Superior temporal gyrus (tissue), 1 donor: ENCODE measurements at regions not wholly inside any gene's neighbourhood (a gene's known extent, or its start where the extent isn't known, plus 50 kb on each side); places are given as distances from the start of the nearest gene placed in this dataset.
"Not testable (repeated sequence)": the region's sequence is repeated elsewhere in the genome, so short reads cannot be mapped to it uniquely, and the experiment has no call there.

Experiments
- DNase-seq: peaks from one replicate; pipeline ENCODE4 v3.0.0-alpha.2; 2016; ENCODE audit errors: extremely low spot score

DNA sequence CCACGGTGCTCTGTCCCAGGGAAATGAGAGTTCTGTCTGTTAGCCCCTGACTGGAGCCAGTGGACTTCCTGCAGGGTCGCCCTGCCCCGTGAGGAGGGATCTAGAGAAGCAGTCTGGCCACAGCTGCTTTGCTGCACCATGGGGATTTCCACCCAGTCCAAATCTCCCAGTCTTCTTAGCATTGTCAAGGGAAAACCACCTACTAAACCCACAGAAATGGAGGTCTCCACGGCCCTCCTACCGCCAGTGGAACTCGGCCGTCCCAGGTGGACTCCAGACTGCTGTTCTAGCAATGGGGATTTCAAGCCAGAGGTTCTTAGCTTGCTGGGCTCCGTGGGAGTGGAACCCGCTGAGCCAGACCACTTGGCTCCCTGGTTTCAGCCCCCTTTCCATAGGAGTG lies 133.3 kb upstream of the PCDH7 start:
- no peak for DNase-seq

DNA sequence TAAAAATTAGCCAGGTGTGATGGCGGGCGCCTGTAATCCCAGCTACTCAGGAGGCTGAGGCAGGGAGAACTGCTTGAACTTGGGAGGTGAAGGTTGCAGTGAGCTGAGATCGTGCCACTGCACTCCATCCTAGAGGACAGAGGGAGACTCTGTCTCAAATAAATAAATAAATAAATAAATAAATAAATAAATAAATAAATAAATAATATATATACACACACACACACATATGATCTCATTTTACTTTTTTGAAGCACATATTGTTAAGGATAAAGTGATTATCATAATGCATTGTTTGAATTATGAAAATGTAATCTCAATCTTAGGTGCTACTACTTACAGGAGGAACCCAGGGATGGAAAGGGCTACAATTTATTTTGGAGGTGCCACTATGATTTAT lies 130.5 kb upstream of the PCDH7 start:
- not testable (repeated sequence) for DNase-seq

DNA sequence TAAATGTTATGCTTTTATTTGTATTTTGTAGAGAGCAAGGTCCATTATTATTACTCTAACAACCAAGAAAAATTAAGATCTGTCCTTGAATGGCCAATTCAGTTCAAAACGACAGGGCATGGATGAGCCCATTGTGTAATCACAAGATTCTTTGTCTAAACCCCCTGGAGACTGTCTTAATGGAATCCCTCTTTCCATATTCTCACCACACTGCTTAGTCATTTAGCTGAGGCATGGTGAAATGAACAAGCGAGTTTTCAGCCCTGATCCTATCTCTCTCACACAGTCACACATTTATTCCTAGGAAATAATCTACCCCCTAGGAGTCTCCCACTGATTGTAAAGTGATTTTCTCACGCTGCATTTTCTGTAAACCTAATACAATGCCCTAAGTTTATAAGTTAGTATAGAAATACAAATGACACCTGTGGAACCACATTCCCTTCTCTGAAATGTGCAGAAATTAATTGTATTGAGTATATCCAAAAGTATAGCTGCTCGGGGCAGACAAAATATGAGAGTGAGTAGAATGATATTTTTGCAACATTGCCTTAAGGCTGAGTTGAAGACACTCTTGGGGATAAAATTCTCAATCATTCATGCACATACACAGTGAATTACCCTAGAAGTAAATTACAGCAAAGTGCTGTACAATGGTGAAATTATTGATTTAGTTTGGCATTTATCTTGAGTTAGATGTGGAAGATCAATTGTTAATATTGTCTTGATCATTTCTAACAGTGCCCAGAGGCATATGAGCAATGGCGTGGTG lies 119.7 kb upstream of the PCDH7 start:
- DNase-seq: no peak

DNA sequence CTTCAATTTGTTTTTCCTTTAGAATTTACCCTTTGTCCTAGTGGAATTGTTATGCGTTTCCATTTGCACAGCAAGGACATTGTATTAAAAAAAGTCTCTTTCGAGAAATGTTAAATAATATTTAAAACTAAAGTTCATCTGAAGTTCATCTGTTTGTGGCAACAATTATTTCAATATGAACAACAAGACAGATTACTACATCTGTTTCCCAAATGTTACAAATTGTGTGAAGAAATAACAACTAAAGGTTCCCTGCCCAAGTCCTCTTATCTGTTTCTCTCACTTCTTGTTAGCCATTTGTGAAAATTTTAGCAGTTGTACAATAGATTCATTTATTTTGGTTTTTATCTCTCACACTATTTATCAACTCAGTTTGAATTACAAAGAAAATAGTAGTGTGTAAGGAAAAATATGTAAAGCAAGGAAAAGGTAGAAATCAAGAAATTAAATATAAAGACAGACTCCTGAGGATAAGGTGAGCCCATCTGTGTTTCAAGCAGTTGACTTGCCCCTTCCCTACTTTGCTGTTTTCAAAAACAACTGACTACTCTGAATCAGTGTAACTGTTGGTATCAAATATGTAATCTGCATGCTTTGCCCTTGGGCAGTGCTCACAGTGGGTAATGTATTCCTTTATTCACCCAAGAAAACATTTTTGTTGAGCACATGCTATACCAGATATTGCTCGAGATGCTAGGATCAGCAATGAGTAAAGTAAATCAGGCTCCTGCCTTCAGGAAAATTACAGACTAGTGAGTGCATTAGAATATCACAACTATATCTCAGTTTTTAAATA lies 118.9 kb upstream of the PCDH7 start:
- no peak for DNase-seq

DNA sequence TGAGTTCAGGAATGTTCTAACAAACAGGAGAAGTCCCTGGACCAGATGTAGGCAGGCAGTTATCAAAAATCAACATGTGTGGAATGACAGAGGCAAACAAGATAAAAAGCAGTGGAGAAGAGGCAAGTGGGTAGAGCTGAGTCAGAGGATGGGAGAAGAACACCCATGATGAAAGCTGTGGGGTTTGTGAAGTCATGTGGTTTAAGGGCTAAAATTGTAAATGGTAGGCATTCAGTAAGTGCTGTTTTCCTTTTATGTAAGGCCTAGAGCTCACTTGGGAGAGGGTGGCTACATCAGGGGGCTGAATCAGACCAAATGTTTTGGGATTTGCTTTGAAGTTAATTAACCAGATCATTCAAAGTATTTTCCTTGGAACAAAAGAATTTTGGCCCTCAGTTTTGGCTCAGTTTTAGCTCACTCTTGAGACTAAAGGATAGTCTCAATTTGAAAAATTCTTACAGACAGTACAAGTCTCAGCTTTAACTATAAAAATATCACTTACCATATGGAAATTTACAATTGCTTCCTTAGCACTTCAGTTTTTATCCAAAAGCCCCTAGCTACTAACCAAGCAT lies 114.5 kb upstream of the PCDH7 start:
- DNase-seq: peak; percentile 24

DNA sequence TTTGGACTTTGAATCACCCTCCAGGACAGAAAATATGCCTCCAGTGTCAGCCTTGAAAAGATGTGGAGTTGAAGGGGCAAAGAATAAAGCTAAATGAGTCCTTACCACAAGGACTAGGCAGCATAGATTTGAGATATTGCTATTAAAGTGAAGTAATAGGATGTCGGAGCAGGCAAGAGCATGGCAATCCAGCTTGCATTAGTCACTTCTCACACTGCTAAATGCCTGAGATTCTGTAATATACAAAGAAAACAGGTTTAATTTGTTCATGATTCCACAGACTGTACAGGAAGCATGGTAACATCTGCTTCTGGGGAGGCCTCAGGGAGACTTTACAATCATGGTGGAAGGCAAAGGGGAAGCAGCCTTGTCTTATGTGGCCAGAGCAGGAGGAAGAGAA lies 109.8 kb upstream of the PCDH7 start:
- no peak for DNase-seq

DNA sequence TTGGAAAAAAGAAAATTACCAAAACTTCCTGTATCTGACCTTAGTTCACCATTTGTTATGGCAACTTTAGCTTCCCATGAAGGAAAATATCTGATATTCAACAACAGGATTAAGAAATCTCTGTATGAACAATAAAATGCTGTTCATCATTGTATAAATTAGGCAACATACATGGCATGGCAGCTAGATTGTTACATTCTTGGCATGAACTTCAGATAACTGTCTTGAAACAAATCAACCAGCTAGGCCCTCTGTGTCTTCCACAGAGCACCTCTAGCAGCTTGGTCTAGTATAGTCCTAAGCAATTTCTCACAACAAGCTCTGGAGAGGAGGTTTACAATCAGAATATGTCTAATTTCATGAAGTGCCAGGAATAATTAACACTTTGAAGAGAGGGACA lies 105.4 kb upstream of the PCDH7 start:
- no peak for DNase-seq

DNA sequence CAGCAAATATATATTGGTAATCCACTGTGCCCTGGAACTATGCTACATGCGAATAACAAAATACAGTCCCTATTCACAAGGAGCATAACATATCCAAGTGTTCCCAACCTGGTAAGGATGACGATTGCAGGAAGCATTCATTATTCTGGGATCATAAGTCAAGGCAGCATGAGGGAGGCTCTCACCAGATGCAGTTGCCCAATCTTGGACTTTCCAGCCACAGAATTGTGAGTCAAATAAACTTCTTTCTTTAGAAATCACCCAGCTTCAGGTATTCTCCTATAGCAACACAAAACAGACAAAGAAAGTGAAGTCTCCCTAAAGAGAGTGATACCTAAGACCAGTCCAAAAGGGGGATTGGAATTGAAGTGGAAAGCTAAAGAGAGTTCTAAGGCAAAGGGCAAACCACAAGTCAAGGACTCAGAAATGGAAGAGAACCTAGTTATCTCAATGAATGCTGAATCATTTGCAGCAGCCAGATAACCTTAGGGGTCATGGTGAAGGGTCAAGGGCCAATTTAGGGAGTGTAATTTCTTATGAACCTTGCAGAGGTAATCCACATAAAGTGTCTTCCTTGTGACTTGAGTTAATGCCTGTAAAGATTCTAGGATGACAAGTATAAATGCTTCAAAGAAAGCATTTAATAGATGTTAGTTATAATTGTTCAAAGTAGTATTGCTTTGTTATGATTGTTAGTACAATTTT lies 103.1 kb upstream of the PCDH7 start:
- no peak for DNase-seq

DNA sequence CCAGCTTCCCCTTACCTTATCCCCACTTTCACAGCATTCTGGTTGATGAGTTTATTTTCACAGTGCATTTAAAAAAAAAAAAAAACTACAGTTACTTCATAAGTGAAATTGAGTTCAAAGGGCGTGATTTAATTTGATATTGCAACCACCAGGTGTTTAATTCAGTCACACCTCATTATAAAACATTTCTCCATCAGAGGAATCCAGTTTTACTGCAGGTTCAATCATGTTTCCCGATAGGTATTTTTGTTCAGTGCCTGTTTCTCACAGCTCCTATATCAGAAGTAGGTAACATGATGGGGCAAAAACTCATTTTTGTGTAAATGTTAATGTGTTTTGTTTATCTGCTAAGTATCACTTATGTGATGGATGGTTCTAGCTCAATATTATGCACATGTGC lies 102.3 kb upstream of the PCDH7 start:
- no peak for DNase-seq

DNA sequence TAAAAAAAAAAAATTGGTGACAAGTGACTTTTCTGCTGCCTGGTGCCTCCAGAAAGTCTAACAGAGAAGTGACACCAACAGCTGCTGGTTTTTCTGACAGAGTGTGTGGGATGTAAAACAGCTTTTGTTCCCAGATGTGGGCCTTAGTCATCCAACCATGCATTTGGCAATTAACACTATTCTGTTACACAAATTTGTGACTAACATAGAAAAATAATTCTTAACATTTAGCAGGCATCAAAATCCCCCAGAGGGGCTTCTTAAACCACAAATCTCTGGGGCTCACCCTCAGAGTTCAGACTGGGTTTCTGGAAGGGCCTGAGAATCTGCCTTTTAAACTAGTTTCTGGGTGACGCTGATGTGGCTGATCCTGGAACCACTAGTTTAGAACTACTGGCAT lies 100.5 kb upstream of the PCDH7 start:
- peak; percentile 28 for DNase-seq

DNA sequence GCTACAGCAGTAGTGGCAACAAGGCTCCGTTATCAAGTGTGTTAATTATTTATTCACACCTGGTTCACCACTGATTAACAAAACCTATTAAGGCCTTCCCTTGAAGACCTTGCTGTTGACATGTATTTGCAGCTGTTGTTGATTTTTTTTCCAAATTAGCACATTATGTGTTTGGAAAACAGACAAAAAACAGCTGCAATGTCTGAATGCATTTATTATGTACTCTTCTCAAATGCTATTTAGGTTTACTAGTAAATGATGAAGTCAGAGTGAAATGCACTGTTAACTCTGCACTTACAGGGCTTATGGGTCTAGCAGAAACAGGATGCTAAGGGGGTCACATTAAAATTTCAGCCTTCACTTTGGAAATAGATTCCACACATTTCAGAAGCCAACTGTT lies 99.5 kb upstream of the PCDH7 start:
- DNase-seq: no peak

DNA sequence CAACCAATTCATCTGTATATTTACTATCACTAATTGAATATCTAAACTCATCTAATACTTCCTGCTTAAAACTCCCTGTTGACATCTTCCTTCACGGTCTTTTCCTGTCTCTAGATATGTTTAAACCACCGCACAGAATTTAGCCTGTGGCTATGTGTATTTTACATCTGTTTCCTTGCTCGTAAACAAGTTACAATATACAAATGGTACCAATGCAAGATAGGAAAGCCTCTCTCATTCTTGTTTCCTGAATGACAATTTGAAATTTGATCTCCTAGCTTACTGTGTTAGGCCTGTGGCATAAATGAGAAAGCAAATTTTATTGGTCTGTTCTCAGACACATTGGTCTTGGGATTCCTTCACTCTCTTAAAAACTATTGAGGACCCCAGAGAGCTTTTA lies 89.7 kb upstream of the PCDH7 start:
- no peak for DNase-seq

DNA sequence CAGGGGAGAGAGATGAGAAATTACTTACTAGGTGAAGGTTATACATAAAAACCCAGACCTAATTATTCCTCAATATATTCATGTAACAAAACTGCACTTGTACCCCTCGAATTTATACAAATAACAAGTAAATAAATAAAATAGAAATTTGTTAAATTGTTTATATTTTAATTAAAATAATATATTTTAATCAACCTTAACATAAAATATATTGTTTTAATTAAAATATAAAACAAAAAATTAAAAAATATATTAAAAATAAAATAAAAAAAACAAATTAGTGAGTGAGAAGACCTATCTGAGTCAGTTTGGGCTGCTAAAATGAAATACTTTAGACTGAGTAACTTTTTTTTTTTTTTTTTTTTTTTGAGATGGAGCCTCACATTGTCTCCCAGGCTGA lies 87.4 kb upstream of the PCDH7 start:
- DNase-seq: no peak

DNA sequence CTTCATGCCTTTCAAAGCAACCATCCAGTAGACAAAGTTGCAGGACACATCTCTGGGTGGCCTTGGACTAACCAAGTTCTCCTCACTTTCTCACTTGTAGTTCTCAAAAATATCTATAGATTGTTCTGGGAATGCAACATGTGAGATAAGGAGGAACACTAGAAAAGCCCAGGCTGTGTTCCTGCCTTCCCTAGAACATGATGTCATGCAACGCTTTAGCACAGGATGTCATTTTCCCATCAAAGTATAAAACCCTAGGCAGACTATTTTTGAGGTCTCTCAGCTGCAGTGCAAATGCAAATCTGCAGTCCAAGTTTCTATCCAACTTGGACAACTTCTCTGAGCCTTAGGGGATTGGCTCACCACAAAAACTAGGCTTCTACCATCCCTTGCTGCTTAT lies 78.8 kb upstream of the PCDH7 start:
- DNase-seq: no peak

DNA sequence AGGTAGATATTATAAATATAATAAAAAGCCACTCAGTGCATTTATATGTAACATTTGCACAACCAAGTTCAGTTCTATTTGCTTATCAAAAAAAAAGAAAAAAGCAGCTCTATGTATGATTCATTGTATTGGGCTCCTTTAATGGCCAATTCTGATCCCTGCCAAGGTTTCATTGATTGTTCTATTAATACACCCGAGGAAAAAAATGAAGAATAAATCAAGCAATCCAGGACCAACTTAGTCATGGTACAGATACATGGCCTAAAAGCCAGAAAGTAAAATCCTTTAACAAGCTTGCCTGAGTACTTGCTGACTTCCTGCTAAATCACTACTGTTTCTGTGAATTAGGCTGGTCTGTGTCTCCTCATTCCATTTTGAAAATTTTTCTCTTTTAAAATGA lies 77.6 kb upstream of the PCDH7 start:
- no peak for DNase-seq

DNA sequence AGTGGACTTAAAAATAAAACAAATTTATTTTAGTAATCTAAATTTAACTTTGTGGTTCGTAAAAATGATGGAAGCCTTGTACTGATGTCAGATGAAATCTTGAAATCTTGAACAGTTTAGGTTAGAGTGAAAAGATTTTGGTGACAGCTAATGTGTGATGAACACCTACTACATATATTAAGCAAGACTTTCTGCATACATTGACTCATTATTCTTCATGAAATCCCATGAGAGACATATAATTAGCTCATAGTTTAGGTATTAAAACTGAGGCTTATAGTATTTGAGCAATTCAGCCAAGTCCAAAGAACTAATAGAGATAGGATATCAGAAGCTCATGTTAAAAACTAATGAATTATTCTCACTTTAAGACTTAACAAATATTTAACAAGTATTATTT lies 66.9 kb upstream of the PCDH7 start:
- no peak for DNase-seq

DNA sequence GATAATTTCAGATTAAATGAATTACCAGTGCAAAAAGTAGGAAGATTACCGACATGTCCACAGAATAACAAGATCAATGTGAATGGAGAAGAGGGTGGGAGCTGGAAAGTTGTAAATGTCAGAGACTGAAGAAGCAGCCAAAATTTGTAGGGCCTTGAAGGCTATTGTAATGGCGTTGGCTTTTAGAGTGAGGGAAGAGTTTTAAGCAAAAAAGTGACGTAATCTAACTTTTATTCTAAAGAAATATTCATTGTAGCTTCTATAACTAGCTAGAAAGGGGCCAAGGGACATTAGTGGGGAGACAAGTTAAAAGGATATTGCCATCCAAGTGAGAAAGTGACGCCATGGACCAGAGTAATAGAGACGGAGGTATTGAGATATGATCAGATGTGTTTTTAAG lies 63.3 kb upstream of the PCDH7 start:
- DNase-seq: no peak

DNA sequence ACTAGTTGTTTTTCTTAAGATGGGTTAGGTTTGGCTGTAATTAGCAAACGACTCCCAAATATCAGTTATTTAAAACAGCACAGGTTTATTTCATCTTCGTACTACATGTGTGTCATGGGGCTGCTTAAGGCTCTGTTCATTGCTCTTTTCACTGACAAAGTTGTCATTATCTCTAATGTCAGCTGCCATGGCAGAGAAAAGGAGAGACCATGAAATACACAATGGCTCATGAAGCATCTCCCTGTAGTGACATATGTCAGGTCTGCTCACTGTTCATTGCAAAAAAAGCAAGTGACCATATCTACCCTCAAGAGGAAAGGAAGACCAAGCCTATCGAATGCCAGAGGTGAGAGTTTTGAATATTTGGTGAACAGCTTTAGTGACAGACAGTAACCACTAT lies 52.2 kb upstream of the PCDH7 start:
- no peak for DNase-seq

DNA sequence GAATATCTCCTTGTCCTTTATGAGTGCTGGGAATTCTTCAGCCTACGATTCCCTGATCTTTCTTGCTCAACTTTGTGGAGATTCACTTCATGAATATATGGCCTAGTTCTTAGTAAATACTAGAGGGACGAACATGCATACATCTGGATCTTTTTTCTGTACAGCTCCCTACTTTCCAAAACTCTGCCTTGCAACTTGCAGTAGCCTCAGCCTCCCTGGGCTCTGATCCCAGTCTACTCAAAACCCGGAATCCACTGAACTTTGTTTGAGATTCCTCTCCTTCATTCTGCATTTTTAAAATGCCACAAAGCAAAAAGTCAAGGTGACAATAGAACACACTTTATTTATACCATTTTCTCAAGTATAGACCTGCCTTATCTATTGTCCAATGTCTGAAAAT lies 50.0 kb upstream of the PCDH7 start:
- DNase-seq: no peak
